ENCODE measurements at regions not wholly inside any gene's neighbourhood (a gene's known extent, or its start where the extent isn't known, plus 50 kb on each side); places are given as distances from the start of the nearest gene placed in this dataset.

DNA sequence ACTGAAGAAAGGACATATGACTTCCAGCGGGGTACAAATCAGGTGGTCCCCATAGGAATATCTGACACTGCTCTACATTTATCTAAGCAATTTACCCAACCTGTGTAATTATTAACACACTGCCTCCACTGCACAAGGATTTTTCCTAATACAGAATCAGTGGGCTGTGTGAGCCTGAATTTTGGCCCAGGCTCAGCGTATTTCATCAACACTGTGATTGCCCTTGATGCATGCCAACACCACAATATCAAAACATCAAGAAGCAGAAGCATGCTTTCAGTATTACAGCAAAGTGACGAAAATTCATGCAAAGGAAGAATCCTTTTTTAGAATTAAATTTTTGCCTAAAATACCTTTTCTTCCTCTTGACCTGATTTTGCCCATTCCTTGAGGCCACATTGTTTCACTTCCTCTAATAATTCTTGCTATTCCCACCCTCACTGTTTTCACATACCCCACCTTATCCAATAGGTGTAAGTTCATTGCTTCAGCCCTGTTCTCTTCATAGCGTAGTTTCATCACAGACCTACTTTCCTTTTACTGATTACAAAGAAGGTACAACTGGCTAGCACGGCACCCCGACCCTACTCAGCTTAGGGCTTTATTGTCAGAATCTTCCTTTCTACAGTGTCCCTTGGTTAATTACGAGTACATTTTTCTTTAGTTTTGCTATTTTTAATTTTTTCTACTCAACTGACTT is 83.7 kb upstream of the PTCHD4 start:
- ATAC-seq (no peak), DNase-seq (ENCODE audit: low spot score) (no peak)
- intact Hi-C loops (cut with DNase I), result no loop called here

DNA sequence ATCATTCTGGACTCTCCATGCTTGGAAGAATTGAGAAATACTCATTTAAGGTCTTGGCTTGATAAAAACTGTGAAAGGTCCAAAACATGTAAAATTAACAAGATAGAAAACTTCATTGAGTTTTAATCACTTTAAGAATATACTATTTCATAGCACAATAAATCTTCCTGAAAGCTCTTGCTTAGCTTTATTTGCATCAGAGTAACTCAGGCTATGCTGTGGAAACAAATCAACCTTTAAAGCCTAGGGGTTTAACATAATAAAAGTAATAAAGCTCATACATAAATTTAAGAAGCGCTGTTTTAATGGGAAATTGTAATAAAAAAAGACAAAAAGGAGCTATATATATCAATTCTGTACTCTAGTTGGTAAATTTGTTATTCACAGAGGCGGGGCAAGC is 77.2 kb upstream of the PTCHD4 start:
- ATAC-seq (no peak), DNase-seq (ENCODE audit: low spot score) (no peak)
- intact Hi-C loops (cut with DNase I), result no loop called here

DNA sequence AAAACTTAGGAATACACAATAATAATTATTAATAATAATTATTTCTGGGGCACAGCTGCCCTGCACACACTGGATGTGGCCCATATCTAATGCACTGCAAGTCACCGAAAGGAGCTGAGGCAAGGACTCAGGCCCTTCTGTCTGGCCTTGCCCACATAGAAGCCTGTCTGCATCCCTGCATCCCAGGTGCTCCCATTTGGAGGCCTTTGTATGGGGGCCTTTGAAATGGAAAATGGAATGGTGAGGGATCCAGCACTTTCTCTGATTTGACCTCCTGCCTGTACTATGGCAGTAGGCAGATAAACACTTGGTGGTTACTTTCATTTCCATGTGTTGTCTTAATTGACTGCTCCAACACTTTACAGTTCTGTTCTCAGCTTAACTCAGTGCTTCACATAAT is 75.7 kb upstream of the PTCHD4 start:
- intact Hi-C loops (cut with DNase I), result no loop called here
- ATAC-seq, result no peak
- DNase-seq (ENCODE audit: low spot score), result no peak

DNA sequence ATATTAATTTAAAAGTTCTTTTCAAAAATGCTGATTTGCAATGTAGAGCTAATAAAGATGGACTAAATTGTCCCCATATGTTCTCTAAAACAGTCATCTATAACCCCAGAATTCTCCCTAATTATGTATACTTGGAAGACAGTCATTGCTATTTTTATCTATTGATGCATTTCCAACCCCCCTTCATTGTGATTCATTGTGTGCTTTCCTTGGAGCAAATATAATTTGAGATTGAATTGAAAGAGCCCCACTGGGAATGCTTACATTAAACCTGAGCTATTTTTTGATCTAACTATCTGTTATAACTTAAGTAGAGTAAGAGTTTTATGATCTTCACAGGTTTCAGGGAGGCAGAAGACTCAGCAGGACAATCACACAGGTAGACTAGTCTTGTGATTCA is 73.7 kb upstream of the PTCHD4 start:
- ATAC-seq, result no peak
- intact Hi-C loops (cut with DNase I), result no loop called here

GRCh38 chr6:48183811-48184605 is 73.0 kb upstream of the PTCHD4 start:
- no peak for ATAC-seq
- no peak for DNase-seq (ENCODE audit: low spot score)
- intact Hi-C loops (cut with DNase I), result no loop called here

More for the DNA sequence above, 73.7 kb upstream of the PTCHD4 start:
- DNase-seq (ENCODE audit: low spot score), result no peak

GRCh38 chr6:48183178-48183577 is 72.2 kb upstream of the PTCHD4 start:
- intact Hi-C loops (cut with DNase I), result no loop called here
- DNase-seq (ENCODE audit: low spot score) (no peak), ATAC-seq (no peak)

- intact Hi-C loops (cut with DNase I), result no loop called here
- no peak for DNase-seq (ENCODE audit: low spot score)
- no peak for ATAC-seq
These were observed 67.7 kb upstream of the PTCHD4 start for GRCh38 chr6:48178700-48179099.

- DNase-seq (ENCODE audit: low spot score) (no peak), ATAC-seq (no peak)
- intact Hi-C loops (cut with DNase I), result no loop called here
These were observed 66.8 kb upstream of the PTCHD4 start for GRCh38 chr6:48177786-48178185.

DNA sequence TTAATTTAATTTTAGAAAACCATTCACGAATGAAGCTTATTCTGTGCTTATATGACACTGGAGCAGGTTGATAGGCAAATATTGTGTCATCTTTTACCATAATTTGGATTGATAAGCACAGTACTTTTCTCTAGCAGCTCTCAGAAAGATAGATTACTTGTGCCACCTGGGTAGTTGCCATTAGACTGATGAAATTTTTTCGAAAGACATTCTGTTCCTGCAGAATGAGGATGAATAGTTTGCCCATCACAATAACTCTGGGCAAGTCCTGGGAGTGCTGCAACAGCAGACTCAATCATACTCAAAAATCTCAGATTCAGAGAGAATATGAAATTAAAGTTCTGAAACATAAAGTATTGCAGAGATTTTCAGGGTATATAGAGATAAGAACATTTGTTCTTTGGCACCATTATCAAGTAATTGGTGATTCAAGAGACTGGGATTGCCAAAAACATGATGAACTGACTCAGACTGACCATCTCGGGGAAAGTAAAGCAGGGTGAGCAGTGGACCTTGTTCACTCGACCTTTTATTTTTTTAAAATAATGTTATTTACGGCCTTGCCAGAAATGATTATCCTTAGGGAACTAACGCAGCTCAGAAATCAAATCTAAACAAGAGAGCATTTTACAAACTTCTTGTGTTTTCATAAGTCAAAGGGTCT is 65.8 kb upstream of the PTCHD4 start:
- DNase-seq (ENCODE audit: low spot score) (no peak), ATAC-seq (no peak)
- intact Hi-C loops (cut with DNase I), result no loop called here

DNA sequence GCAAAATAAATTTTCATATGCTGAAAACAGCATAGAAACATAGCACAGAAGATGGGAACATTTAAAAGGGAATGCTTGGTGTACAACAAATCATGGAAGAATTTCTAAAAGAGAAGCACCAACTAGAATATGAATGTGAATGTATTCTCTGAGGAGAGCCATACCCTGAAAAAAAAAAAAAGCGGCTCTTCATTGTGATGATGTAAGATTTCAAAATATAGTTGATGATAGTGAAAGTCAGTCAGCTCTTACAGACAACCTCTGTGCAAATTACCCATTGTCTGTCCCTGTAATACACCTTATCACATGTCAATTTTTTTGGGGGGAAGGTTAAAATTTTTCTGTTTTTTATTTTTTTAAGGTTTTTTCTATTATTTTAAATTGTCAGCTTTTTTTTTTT is 58.6 kb upstream of the PTCHD4 start:
- ATAC-seq, result no peak
- intact Hi-C loops (cut with DNase I), result no loop called here
- no peak for DNase-seq (ENCODE audit: low spot score)
